Liver (tissue), 8 donors: ENCODE measurements at regions not wholly inside any gene's neighbourhood (a gene's known extent, or its start where the extent isn't known, plus 50 kb on each side); places are given as distances from the start of the nearest gene placed in this dataset.

Experiments
- DNase-seq: peaks from one replicate; pipeline ENCODE4 v3.0.0-alpha.2; 2017; ENCODE audit warnings: low spot score
- H3K27ac ChIP-seq, 2 donors: one replicate each; pipeline ENCODE4 v1.7.0; 2013; ENCODE audit warnings: inconsistent platforms in 2 of 2, low read length in 2 of 2, control low read depth in 1 of 2, low read depth in 1 of 2, mild to moderate bottlenecking in 1 of 2
- H3K27me3 ChIP-seq, 4 donors: one replicate each; pipeline versions ENCODE4 v1.6.1 to v1.7.0; 2013; ENCODE audit warnings: low read length in 3 of 4, inconsistent platforms in 1 of 4, mild to moderate bottlenecking in 1 of 4, moderate library complexity in 1 of 4; ENCODE audit not compliant: control insufficient read depth in 4 of 4, insufficient read depth in 4 of 4
- H3K36me3 ChIP-seq, 4 donors: one replicate each; pipeline versions ENCODE4 v1.6.1 to v1.7.0; 2013; ENCODE audit warnings: low read length in 3 of 4, mild to moderate bottlenecking in 3 of 4, low read depth in 1 of 4, moderate library complexity in 1 of 4; ENCODE audit not compliant: control insufficient read depth in 4 of 4, insufficient read depth in 3 of 4
- H3K4me1 ChIP-seq, 4 donors: one replicate each; pipeline versions ENCODE4 v1.6.1 to v1.7.0; 2013; ENCODE audit warnings: low read length in 3 of 4, mild to moderate bottlenecking in 3 of 4, moderate library complexity in 1 of 4; ENCODE audit not compliant: control insufficient read depth in 4 of 4, insufficient read depth in 4 of 4
- H3K4me3 ChIP-seq, 3 donors: one replicate each; pipeline versions ENCODE4 v1.6.1 to v1.7.0; 2013; ENCODE audit warnings: low read length in 3 of 3, control low read depth in 1 of 3, low read depth in 1 of 3, mild to moderate bottlenecking in 1 of 3
- H3K9ac ChIP-seq, 2 donors: one replicate each; pipeline ENCODE4 v1.7.0; 2013; ENCODE audit warnings: low read length in 2 of 2, mild to moderate bottlenecking in 2 of 2, moderate library complexity in 2 of 2, control low read depth in 1 of 2, low read depth in 1 of 2
- H3K9me3 ChIP-seq, 4 donors: one replicate each; pipeline versions ENCODE4 v1.6.1 to v1.7.0; 2013; ENCODE audit warnings: low read length in 3 of 4; ENCODE audit not compliant: control insufficient read depth in 4 of 4
- EGR1 ChIP-seq, 2 donors: IDR thresholded peaks; 2 replicates each; pipeline ENCODE4 v1.6.1; 2016 to 2018; ENCODE audit warnings: antibody characterized with exemption in 2 of 2, low read depth in 2 of 2
- FOXA1 ChIP-seq: IDR thresholded peaks from 2 replicates; pipeline ENCODE4 v1.6.1; 2016; ENCODE audit warnings: antibody characterized with exemption
- FOXA2 ChIP-seq: IDR thresholded peaks from 2 replicates; pipeline ENCODE4 v1.6.1; 2016; ENCODE audit warnings: antibody characterized with exemption
- GABPA ChIP-seq, 2 donors: IDR thresholded peaks in 1 of 2; conservative IDR thresholded peaks in 1 of 2; 2 replicates each; pipeline ENCODE4 v1.6.1; 2016; ENCODE audit warnings: antibody characterized with exemption in 2 of 2, mild to moderate bottlenecking in 1 of 2, moderate library complexity in 1 of 2
- HNF4A ChIP-seq, 2 donors: conservative IDR thresholded peaks; 2 replicates each; pipeline ENCODE4 v1.6.1; 2016; ENCODE audit warnings: antibody characterized with exemption in 2 of 2, mild to moderate bottlenecking in 2 of 2
- HNF4G ChIP-seq: IDR thresholded peaks from 2 replicates; pipeline ENCODE4 v1.6.1; 2016; ENCODE audit warnings: antibody characterized with exemption
- JUND ChIP-seq, 2 donors: IDR thresholded peaks; 2 replicates each; pipeline ENCODE4 v1.6.1; 2016; ENCODE audit warnings: antibody characterized with exemption in 2 of 2
- RAD21 ChIP-seq, 2 donors: IDR thresholded peaks; 2 replicates each; pipeline ENCODE4 v1.6.1; 2016; ENCODE audit warnings: antibody characterized with exemption in 2 of 2, mild to moderate bottlenecking in 2 of 2
- RXRA ChIP-seq, 2 donors: IDR thresholded peaks; 2 replicates each; pipeline ENCODE4 v1.6.1; 2017 to 2018; ENCODE audit warnings: antibody characterized with exemption in 2 of 2, mild to moderate bottlenecking in 1 of 2
- SP1 ChIP-seq: IDR thresholded peaks from 2 replicates; pipeline ENCODE4 v1.6.1; 2018; ENCODE audit warnings: antibody characterized with exemption, mild to moderate bottlenecking
- TAF1 ChIP-seq: conservative IDR thresholded peaks from 2 replicates; pipeline ENCODE4 v1.6.1; 2016; ENCODE audit warnings: antibody characterized with exemption, mild to moderate bottlenecking
- YY1 ChIP-seq: IDR thresholded peaks from 2 replicates; pipeline ENCODE4 v1.6.1; 2016; ENCODE audit warnings: antibody characterized with exemption, mild to moderate bottlenecking
- WGBS: extraction: QIAGEN DNeasy Blood & Tissue Kit; methylation state at CpG from one replicate; pipeline ENCODE4 v1.1.7; 2013; 5-methylcytosine and 5-hydroxymethylcytosine counted together
- TF ChIP-seq, protein P1 (sequence below): IDR thresholded peaks from 2 replicates; pipeline ENCODE4 v1.6.1; 2016; ENCODE audit warnings: antibody characterized with exemption, mild to moderate bottlenecking
- TF ChIP-seq, protein P2 (sequence below): fragments of 150-350 bp; IDR thresholded peaks from 2 replicates; pipeline ENCODE4 v1.5.1; 2017; ENCODE audit warnings: improper control_type of control experiment, low read depth, low read length; ENCODE audit not compliant: missing input control
- TF ChIP-seq, protein P3 (sequence below): IDR thresholded peaks from 2 replicates; pipeline ENCODE4 v1.6.1; 2016; ENCODE audit warnings: antibody characterized with exemption
- TF ChIP-seq, protein P4 (sequence below): IDR thresholded peaks from 2 replicates; pipeline ENCODE4 v1.6.1; 2016; ENCODE audit warnings: antibody characterized with exemption
- donor health status: healthy.
- donor health status: healthy.
- donor health status: healthy.
- donor health status: healthy.
- donor health status: healthy.

DNA sequence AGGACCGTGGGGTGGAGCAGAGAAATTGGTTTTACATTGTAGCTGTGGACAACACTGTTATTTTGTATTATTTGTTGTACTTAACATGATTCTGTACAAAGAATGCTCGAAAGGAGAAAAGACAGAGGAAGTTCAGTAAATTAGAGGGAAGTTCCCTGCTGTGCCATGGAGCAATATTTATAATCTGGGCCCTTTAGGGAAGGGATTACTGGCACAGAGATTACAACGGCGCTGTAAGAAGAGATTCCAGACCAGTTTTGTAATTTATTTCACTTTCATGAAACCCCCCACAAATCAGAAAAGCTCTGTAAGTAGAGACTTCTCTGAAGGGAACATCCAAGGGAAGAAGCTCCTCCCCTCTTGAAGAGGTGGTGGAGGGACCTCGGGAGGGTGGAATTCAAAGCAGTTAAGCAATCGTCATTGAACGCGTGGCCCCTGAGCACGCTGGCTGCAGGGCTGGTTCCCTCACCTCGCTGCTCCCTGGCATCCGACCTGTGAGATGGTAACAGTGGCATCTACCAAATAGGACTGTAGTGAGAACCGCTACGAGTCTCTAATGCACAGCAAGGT lies 113.5 kb downstream of the KLF6 start:
- no peak for DNase-seq
- WGBS, result 77% methylated on average over 13 of the region's 13 CpGs
- no peak for TF ChIP-seq RAD21 (IDR thresholded peaks at IDR 0.05)
- TF ChIP-seq HNF4A (conservative IDR thresholded peaks at IDR 0.05), result no peak
- TF ChIP-seq, protein P1, sequence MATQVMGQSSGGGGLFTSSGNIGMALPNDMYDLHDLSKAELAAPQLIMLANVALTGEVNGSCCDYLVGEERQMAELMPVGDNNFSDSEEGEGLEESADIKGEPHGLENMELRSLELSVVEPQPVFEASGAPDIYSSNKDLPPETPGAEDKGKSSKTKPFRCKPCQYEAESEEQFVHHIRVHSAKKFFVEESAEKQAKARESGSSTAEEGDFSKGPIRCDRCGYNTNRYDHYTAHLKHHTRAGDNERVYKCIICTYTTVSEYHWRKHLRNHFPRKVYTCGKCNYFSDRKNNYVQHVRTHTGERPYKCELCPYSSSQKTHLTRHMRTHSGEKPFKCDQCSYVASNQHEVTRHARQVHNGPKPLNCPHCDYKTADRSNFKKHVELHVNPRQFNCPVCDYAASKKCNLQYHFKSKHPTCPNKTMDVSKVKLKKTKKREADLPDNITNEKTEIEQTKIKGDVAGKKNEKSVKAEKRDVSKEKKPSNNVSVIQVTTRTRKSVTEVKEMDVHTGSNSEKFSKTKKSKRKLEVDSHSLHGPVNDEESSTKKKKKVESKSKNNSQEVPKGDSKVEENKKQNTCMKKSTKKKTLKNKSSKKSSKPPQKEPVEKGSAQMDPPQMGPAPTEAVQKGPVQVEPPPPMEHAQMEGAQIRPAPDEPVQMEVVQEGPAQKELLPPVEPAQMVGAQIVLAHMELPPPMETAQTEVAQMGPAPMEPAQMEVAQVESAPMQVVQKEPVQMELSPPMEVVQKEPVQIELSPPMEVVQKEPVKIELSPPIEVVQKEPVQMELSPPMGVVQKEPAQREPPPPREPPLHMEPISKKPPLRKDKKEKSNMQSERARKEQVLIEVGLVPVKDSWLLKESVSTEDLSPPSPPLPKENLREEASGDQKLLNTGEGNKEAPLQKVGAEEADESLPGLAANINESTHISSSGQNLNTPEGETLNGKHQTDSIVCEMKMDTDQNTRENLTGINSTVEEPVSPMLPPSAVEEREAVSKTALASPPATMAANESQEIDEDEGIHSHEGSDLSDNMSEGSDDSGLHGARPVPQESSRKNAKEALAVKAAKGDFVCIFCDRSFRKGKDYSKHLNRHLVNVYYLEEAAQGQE, result no peak
- TF ChIP-seq, protein P2, sequence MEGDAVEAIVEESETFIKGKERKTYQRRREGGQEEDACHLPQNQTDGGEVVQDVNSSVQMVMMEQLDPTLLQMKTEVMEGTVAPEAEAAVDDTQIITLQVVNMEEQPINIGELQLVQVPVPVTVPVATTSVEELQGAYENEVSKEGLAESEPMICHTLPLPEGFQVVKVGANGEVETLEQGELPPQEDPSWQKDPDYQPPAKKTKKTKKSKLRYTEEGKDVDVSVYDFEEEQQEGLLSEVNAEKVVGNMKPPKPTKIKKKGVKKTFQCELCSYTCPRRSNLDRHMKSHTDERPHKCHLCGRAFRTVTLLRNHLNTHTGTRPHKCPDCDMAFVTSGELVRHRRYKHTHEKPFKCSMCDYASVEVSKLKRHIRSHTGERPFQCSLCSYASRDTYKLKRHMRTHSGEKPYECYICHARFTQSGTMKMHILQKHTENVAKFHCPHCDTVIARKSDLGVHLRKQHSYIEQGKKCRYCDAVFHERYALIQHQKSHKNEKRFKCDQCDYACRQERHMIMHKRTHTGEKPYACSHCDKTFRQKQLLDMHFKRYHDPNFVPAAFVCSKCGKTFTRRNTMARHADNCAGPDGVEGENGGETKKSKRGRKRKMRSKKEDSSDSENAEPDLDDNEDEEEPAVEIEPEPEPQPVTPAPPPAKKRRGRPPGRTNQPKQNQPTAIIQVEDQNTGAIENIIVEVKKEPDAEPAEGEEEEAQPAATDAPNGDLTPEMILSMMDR, result no peak
- no peak for TF ChIP-seq FOXA2
- no peak for TF ChIP-seq TAF1
- TF ChIP-seq GABPA (IDR thresholded peaks at IDR 0.05 in 1 of 2, conservative IDR thresholded peaks at IDR 0.05 in 1 of 2), result no peak
- TF ChIP-seq, protein P3, sequence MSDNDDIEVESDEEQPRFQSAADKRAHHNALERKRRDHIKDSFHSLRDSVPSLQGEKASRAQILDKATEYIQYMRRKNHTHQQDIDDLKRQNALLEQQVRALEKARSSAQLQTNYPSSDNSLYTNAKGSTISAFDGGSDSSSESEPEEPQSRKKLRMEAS, result no peak
- TF ChIP-seq YY1, result no peak
- no peak for TF ChIP-seq RXRA (IDR thresholded peaks at IDR 0.05)
- no peak for TF ChIP-seq SP1
- TF ChIP-seq FOXA1, result no peak
- TF ChIP-seq, protein P4, sequence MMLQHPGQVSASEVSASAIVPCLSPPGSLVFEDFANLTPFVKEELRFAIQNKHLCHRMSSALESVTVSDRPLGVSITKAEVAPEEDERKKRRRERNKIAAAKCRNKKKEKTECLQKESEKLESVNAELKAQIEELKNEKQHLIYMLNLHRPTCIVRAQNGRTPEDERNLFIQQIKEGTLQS, result no peak
- TF ChIP-seq HNF4G, result no peak
- no peaks in the 10 kb centered on the region for H3K27me3 ChIP-seq
- H3K4me1 ChIP-seq, result peaks cover 0 to 7% (median 2%) of the 10 kb centered on the region in 4 donors
- H3K9me3 ChIP-seq, result no peaks in the 10 kb centered on the region
- no peak overlapping the region for H3K4me3 ChIP-seq
- no peaks in the 10 kb centered on the region for H3K36me3 ChIP-seq
- no peak overlapping the region for H3K9ac ChIP-seq
- no peak overlapping the region for H3K27ac ChIP-seq

DNA sequence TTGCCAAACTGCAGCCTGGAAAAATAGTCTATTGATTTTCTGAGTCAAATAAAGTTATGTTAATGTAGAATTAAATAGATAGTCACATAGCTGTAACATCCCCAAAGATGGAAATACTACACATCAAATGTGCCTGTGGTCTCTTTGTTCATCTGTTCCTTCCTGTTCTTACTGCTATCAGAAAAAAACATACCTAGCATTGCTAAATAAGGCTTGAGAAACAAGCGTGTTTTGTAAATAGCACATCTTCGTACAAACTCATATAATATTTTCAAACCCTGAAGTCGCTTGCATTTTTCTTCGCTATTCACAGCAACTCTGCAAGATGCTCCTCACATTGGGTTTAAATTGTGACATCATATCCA lies 116.1 kb downstream of the KLF6 start:
- Histone ChIP-seq H3K9ac (no peak overlapping the region), H3K36me3 (no peaks in the 10 kb centered on the region), H3K27me3 (no peaks in the 10 kb centered on the region), H3K27ac (peak overlapping the region; percentile 65 to 67), H3K4me1 (peaks cover 0 to 7% (median 2%) of the 10 kb centered on the region in 4 donors), H3K4me3 (peak overlapping the region in 1 of 3 donors; percentile 44), H3K9me3 (no peaks in the 10 kb centered on the region)
- no peak for DNase-seq
- 68% methylated on average over 4 of the region's 4 CpGs for WGBS
- TF ChIP-seq JUND (IDR thresholded peaks at IDR 0.05) (no peak), HNF4G (no peak), FOXA1 (no peak), GABPA (IDR thresholded peaks at IDR 0.05 in 1 of 2, conservative IDR thresholded peaks at IDR 0.05 in 1 of 2) (no peak), TAF1 (no peak), FOXA2 (no peak), EGR1 (IDR thresholded peaks at IDR 0.05; ENCODE audit: low read depth in 2 of 2) (no peak), RXRA (IDR thresholded peaks at IDR 0.05) (no peak), RAD21 (IDR thresholded peaks at IDR 0.05) (no peak), SP1 (no peak), HNF4A (conservative IDR thresholded peaks at IDR 0.05) (no peak), YY1 (no peak)
- TF ChIP-seq, protein P4, result no peak
- TF ChIP-seq, protein P3, result no peak
- TF ChIP-seq, protein P2, result no peak
- TF ChIP-seq, protein P1, result no peak
